IMR-90 (cell line): ENCODE measurements at regions not wholly inside any gene's neighbourhood (a gene's known extent, or its start where the extent isn't known, plus 50 kb on each side); places are given as distances from the start of the nearest gene placed in this dataset.

ENCODE experiments used
- ATAC-seq: fragments of 200-7000 bp; cut with Tn5 transposase; 2 replicates; pipeline ENCODE4 v1.9.1; 2020; ENCODE audit warnings: low read depth, mild to moderate bottlenecking, moderate library complexity
- BruUV-seq: library from RNA; stranded (reverse); fragments of 400-500 nt; replicated peaks from 2 replicates; lab custom pipeline; 2021; lab: Mats Ljungman, UMichigan
- CTCF ChIA-PET: fragments of 300-600 bp; formaldehyde crosslinking; extraction: SDS; loops from one replicate; lab custom pipeline; 2021; ENCODE audit warnings: antibody characterized with exemption; lab: Yijun Ruan, JAX
- POLR2A ChIA-PET: fragments of 300-600 bp; sonication (Branson Sonifier 250); formaldehyde crosslinking; loops from one replicate; lab custom pipeline; 2022; ENCODE audit warnings: antibody characterized with exemption; ENCODE audit not compliant: unreplicated experiment; lab: Charles Lee
- DNase-seq: peaks from one replicate; pipeline ENCODE4 v3.0.0; 2013
- H2AFZ ChIP-seq: replicated peaks from 2 replicates; pipeline ENCODE3; 2013; ENCODE audit warnings: low read length, mild to moderate bottlenecking; ENCODE audit not compliant: poor library complexity
- H2AK5ac ChIP-seq: 2 replicates; pipeline ENCODE4 v1.6.1; 2013; ENCODE audit warnings: low read depth, low read length, inconsistent platforms
- H2AK9ac ChIP-seq: replicated peaks from 2 replicates; pipeline ENCODE3; 2013; ENCODE audit warnings: mild to moderate bottlenecking, low read depth, low read length, moderate library complexity; ENCODE audit not compliant: poor library complexity
- H2BK120ac ChIP-seq: 2 replicates; pipeline ENCODE4 v1.6.1; 2013; ENCODE audit warnings: low read depth, low read length, inconsistent platforms
- H2BK15ac ChIP-seq: 3 replicates; pipeline ENCODE4 v1.6.1; 2013; ENCODE audit warnings: low read depth, low read length, inconsistent platforms
- H2BK20ac ChIP-seq: 2 replicates; pipeline ENCODE4 v1.6.1; 2013; ENCODE audit warnings: low read depth, mild to moderate bottlenecking, inconsistent platforms, low read length, moderate library complexity
- H2BK5ac ChIP-seq: 2 replicates; pipeline ENCODE4 v1.6.1; 2013; ENCODE audit warnings: mild to moderate bottlenecking, low read depth, low read length, inconsistent platforms; ENCODE audit not compliant: poor library complexity, severe bottlenecking
- H3K14ac ChIP-seq: replicated peaks from 2 replicates; pipeline ENCODE4 v1.6.1; 2013; ENCODE audit warnings: low read depth, low read length, inconsistent platforms
- H3K18ac ChIP-seq: 2 replicates; pipeline ENCODE4 v1.6.1; 2013; ENCODE audit warnings: low read depth, low read length, control low read depth
- H3K23ac ChIP-seq: 2 replicates; pipeline ENCODE4 v1.6.1; 2013; ENCODE audit warnings: low read depth, low read length, inconsistent platforms
- H3K27ac ChIP-seq: 2 replicates; pipeline ENCODE4 v1.5.1; 2013; ENCODE audit warnings: mild to moderate bottlenecking, control low read depth, low read length; ENCODE audit not compliant: insufficient read depth
- H3K27me3 ChIP-seq: 2 replicates; pipeline ENCODE4 v1.6.1; 2013; ENCODE audit warnings: low read length; ENCODE audit not compliant: control insufficient read depth, insufficient read depth
- H3K36me3 ChIP-seq: 2 replicates; pipeline ENCODE4 v1.6.1; 2013; ENCODE audit warnings: low read length, mixed read lengths; ENCODE audit not compliant: control insufficient read depth, insufficient read depth
- H3K4ac ChIP-seq: 2 replicates; pipeline ENCODE4 v1.6.1; 2013; ENCODE audit warnings: low read depth, low read length, inconsistent platforms
- H3K4me1 ChIP-seq: 2 replicates; pipeline ENCODE4 v1.6.1; 2013; ENCODE audit warnings: low read length, mixed read lengths; ENCODE audit not compliant: control insufficient read depth, insufficient read depth
- H3K4me2 ChIP-seq: 2 replicates; pipeline ENCODE4 v1.6.1; 2013; ENCODE audit warnings: low read depth, mild to moderate bottlenecking, control low read depth, low read length, moderate library complexity
- H3K4me3 ChIP-seq: 2 replicates; pipeline ENCODE4 v1.5.1; 2013; ENCODE audit warnings: low read depth, mild to moderate bottlenecking, control low read depth, low read length, moderate library complexity; ENCODE audit not compliant: insufficient read depth
- H3K56ac ChIP-seq: 2 replicates; pipeline ENCODE4 v1.6.1; 2013; ENCODE audit warnings: low read length, inconsistent platforms; ENCODE audit not compliant: insufficient read depth; ENCODE audit errors: extremely low read depth
- H3K79me1 ChIP-seq, 2 experiments: 2 replicates each; pipeline ENCODE4 v1.6.1; 2013; ENCODE audit warnings: low read length in 2 of 2, inconsistent platforms in 1 of 2, low read depth in 1 of 2
- H3K9ac ChIP-seq: 2 replicates; pipeline ENCODE4 v1.6.1; 2013; ENCODE audit warnings: low read depth, low read length, control low read depth
- H3K9me1 ChIP-seq: 2 replicates; pipeline ENCODE4 v1.6.1; 2013; ENCODE audit warnings: low read length, inconsistent platforms; ENCODE audit not compliant: insufficient read depth
- H3K9me3 ChIP-seq: 2 replicates; pipeline ENCODE4 v1.6.1; 2013; ENCODE audit warnings: low read length; ENCODE audit not compliant: control insufficient read depth, insufficient read depth
- H4K20me1 ChIP-seq: 2 replicates; pipeline ENCODE4 v1.6.1; 2013; ENCODE audit warnings: low read length, inconsistent platforms; ENCODE audit not compliant: insufficient read depth
- H4K5ac ChIP-seq: 2 replicates; pipeline ENCODE4 v1.6.1; 2013; ENCODE audit warnings: mild to moderate bottlenecking, low read depth, low read length, control low read depth
- H4K8ac ChIP-seq, 2 experiments: 2 replicates each; pipeline ENCODE4 v1.6.1; 2013; ENCODE audit warnings: low read depth in 2 of 2, low read length in 2 of 2, control low read depth in 1 of 2, inconsistent platforms in 1 of 2
- H4K91ac ChIP-seq: 2 replicates; pipeline ENCODE4 v1.6.1; 2013; ENCODE audit warnings: low read depth, low read length, inconsistent platforms; ENCODE audit not compliant: insufficient read depth
- BHLHE40 ChIP-seq: fragments of 150-350 bp; IDR thresholded peaks from 2 replicates; pipeline ENCODE4 v1.6.1; 2016; ENCODE audit warnings: mild to moderate bottlenecking, low read depth, low read length
- CHD1 ChIP-seq: IDR thresholded peaks from 2 replicates; pipeline ENCODE4 v1.6.1; 2012; ENCODE audit warnings: low read depth, low read length, improper control_type of control experiment
- FOS ChIP-seq: fragments of 150-350 bp; IDR thresholded peaks from 2 replicates; pipeline ENCODE4 v1.6.1; 2016; ENCODE audit warnings: low read depth, low read length
- MAFK ChIP-seq: IDR thresholded peaks from 2 replicates; pipeline ENCODE4 v1.6.1; 2012; ENCODE audit warnings: low read depth, low read length, improper control_type of control experiment
- MAZ ChIP-seq: IDR thresholded peaks from 2 replicates; pipeline ENCODE4 v1.6.1; 2012; ENCODE audit warnings: low read depth, mild to moderate bottlenecking, low read length, improper control_type of control experiment, moderate library complexity, borderline replicate concordance
- POLR2A ChIP-seq: IDR thresholded peaks from 2 replicates; pipeline ENCODE4 v1.6.1; 2012; ENCODE audit warnings: mild to moderate bottlenecking, low read depth, low read length
- RAD21 ChIP-seq: IDR thresholded peaks from 2 replicates; pipeline ENCODE4 v1.6.1; 2012; ENCODE audit warnings: low read length, improper control_type of control experiment
- RCOR1 ChIP-seq: IDR thresholded peaks from 2 replicates; pipeline ENCODE4 v1.6.1; 2012; ENCODE audit warnings: mild to moderate bottlenecking, low read length, improper control_type of control experiment; ENCODE audit not compliant: insufficient replicate concordance
- SMC3 ChIP-seq: fragments of 150-350 bp; IDR thresholded peaks from 2 replicates; pipeline ENCODE4 v1.6.1; 2016; ENCODE audit warnings: low read depth, mild to moderate bottlenecking, antibody characterized with exemption, low read length, moderate library complexity
- WGBS, 2 experiments: methylation state at CpG; one replicate each; pipeline versions ENCODE4 v1.1.5 to v1.1.7; 2013; ENCODE audit warnings: missing lambda C conversion rate in 2 of 2; ENCODE audit not compliant: insufficient read length in 1 of 2; ENCODE audit errors: extremely low coverage in 2 of 2; 5-methylcytosine and 5-hydroxymethylcytosine counted together
- dilution Hi-C: fragments of 300-500 bp; cut with HindIII; formaldehyde crosslinking; loops from one replicate; pipeline ENCODE4 v1.14.3; 2018; ENCODE audit warnings: low sequenced_read_pairs; ENCODE audit not compliant: unreplicated experiment
- in situ Hi-C: fragments of 300-500 bp; cut with MboI; formaldehyde crosslinking; loops from 3 replicates; pipeline ENCODE4 v1.14.3; 2019; ENCODE audit warnings: low sequenced_read_pairs, inconsistent platforms, mixed read lengths
- intact Hi-C: fragments of 100-400 bp; cut with micrococcal nuclease; formaldehyde crosslinking; loops from 2 replicates; pipeline ENCODE4 v1.10.0; 2022
- TF ChIP-seq, protein P1 (sequence below): fragments of 150-350 bp; IDR thresholded peaks from 2 replicates; pipeline ENCODE4 v1.6.1; 2016; ENCODE audit warnings: low read depth, mild to moderate bottlenecking, low read length, moderate library complexity, borderline replicate concordance

DNA sequence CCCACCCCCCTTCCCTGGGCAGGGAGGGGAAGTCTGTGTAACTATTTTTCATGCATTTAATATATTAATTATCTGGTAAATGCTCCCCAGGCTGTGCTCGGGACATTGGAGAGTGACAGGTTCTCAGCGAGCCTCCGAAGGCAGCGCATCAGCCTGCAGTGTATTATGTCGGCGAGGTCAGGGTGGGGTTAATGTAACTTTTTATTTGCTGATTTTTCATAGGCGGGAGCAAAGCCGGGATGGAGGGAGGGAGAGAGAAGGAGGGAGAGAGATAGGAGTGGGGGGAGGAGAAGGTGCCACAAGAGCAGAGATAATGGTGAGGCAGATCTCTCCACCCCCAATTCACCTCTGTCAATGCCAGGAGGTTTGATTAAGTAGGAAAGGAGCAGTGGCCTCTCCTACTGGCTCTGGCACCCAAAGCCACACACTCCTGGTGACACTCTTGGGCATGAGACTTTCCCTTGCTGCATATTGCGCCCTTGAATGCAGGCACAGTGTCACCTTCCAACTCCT is 104.0 kb downstream of the MRM1 start:
- CTCF ChIA-PET = no interaction called here
- no peak overlapping the region for H3K4ac ChIP-seq

More for the DNA sequence above, 104.0 kb downstream of the MRM1 start:
- no peaks in the 10 kb centered on the region for H3K36me3 ChIP-seq
- H4K5ac ChIP-seq = no peak overlapping the region
- no peak overlapping the region for H3K4me3 ChIP-seq
- H3K27me3 ChIP-seq = peaks cover 13% of the 10 kb centered on the region; the same call in 1 of the 2 replicates
- no peak overlapping the region for H2BK120ac ChIP-seq
- H2BK20ac ChIP-seq = no peak overlapping the region
- H3K4me2 ChIP-seq = no peak overlapping the region
- no peak overlapping the region for H3K23ac ChIP-seq
- H3K9me1 ChIP-seq = no peaks in the 10 kb centered on the region
- no peak overlapping the region for H2AK9ac ChIP-seq
- no peak overlapping the region for H2AK5ac ChIP-seq
- H2BK5ac ChIP-seq = no peak overlapping the region
- H3K14ac ChIP-seq = no peak overlapping the region
- no peak overlapping the region for H3K27ac ChIP-seq
- H2BK15ac ChIP-seq = no peak overlapping the region
- H2AFZ ChIP-seq = no peak overlapping the region
- intact Hi-C loops = no loop called here
- in situ Hi-C loops = no loop called here
- dilution Hi-C loops = no loop called here
- DNase-seq (no peak), ATAC-seq (no peak)
- POLR2A ChIA-PET = no interaction called here
- peaks cover 4% of the 10 kb centered on the region; the same call in 1 of the 2 replicates for H4K20me1 ChIP-seq
- H3K79me1 ChIP-seq = no peaks in the 10 kb centered on the region
- H3K4me1 ChIP-seq = no peaks in the 10 kb centered on the region
- no peak overlapping the region for H4K8ac ChIP-seq
- no peak overlapping the region for H3K9ac ChIP-seq
- no peak overlapping the region for H3K18ac ChIP-seq
- H3K56ac ChIP-seq = no peak overlapping the region
- H4K91ac ChIP-seq = no peak overlapping the region
- no TSS peak for BruUV-seq
- no peaks in the 10 kb centered on the region for H3K9me3 ChIP-seq
- TF ChIP-seq, protein P1, sequence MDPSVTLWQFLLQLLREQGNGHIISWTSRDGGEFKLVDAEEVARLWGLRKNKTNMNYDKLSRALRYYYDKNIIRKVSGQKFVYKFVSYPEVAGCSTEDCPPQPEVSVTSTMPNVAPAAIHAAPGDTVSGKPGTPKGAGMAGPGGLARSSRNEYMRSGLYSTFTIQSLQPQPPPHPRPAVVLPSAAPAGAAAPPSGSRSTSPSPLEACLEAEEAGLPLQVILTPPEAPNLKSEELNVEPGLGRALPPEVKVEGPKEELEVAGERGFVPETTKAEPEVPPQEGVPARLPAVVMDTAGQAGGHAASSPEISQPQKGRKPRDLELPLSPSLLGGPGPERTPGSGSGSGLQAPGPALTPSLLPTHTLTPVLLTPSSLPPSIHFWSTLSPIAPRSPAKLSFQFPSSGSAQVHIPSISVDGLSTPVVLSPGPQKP = no peak
- no peak for TF ChIP-seq MAZ
- no peak for TF ChIP-seq FOS
- no peak for TF ChIP-seq SMC3
- TF ChIP-seq RAD21 = no peak
- no peak for TF ChIP-seq POLR2A
- no peak for TF ChIP-seq MAFK
- no peak for TF ChIP-seq CHD1
- TF ChIP-seq BHLHE40 = no peak
- no peak for TF ChIP-seq RCOR1
- WGBS, 2 experiments = 83% methylated on average over 1 of the region's 9 CpGs; no CpG with 5 or more reads in 1 of the 2 experiments
